ENCODE measurements at regions not wholly inside any gene's neighbourhood (a gene's known extent, or its start where the extent isn't known, plus 50 kb on each side); places are given as distances from the start of the nearest gene placed in this dataset.

- DNase-seq (no peak), ATAC-seq (no peak)
- no peaks in the 10 kb centered on the region for H3K36me3 ChIP-seq
- no peak for TF ChIP-seq POLR2A (IDR thresholded peaks at IDR 0.05)
- TF ChIP-seq CTCF (IDR thresholded peaks at IDR 0.05 in 4 of 5, conservative IDR thresholded peaks at IDR 0.05 in 1 of 5): no peak
- in situ Hi-C loops (cut with MboI; ENCODE audit: low sequenced_read_pairs in 4 of 4): no loop called here
- no peaks in the 10 kb centered on the region for H3K4me1 ChIP-seq
- H3K9me3 ChIP-seq: no peaks in the 10 kb centered on the region
- intact Hi-C loops (cut with DNase I; ENCODE audit: low total_unique reads): no loop called here
- H3K27me3 ChIP-seq: peaks cover 0 to 3% (median 2%) of the 10 kb centered on the region in 3 donors
- no peak overlapping the region for H3K4me3 ChIP-seq
- H3K27ac ChIP-seq: no peak overlapping the region
Measured at GRCh38 chr9:126125992-126126409, 200.6 kb upstream of the MVB12B start.

GRCh38 chr9:126126807-126127206 lies 199.8 kb upstream of the MVB12B start:
- no peak for TF ChIP-seq CTCF (IDR thresholded peaks at IDR 0.05 in 4 of 5, conservative IDR thresholded peaks at IDR 0.05 in 1 of 5)
- TF ChIP-seq POLR2A (IDR thresholded peaks at IDR 0.05): no peak
- no peaks in the 10 kb centered on the region for H3K36me3 ChIP-seq
- ATAC-seq (no peak), DNase-seq (no peak)
- in situ Hi-C loops (cut with MboI; ENCODE audit: low sequenced_read_pairs in 4 of 4): no loop called here
- no peak overlapping the region for H3K27ac ChIP-seq
- no peak overlapping the region for H3K4me3 ChIP-seq
- intact Hi-C loops (cut with DNase I; ENCODE audit: low total_unique reads): no loop called here
- no peaks in the 10 kb centered on the region for H3K9me3 ChIP-seq
- H3K4me1 ChIP-seq: no peaks in the 10 kb centered on the region
- H3K27me3 ChIP-seq: peaks cover 0 to 3% (median 2%) of the 10 kb centered on the region in 3 donors

- peaks cover 0 to 3% (median 2%) of the 10 kb centered on the region in 3 donors for H3K27me3 ChIP-seq
- intact Hi-C loops (cut with DNase I; ENCODE audit: low total_unique reads): no loop called here
- H3K27ac ChIP-seq: no peak overlapping the region
- in situ Hi-C loops (cut with MboI; ENCODE audit: low sequenced_read_pairs in 4 of 4): no loop called here
- no peak for TF ChIP-seq POLR2A (IDR thresholded peaks at IDR 0.05)
- no peaks in the 10 kb centered on the region for H3K9me3 ChIP-seq
- ATAC-seq (no peak), DNase-seq (no peak)
- no peaks in the 10 kb centered on the region for H3K4me1 ChIP-seq
- no peak overlapping the region for H3K4me3 ChIP-seq
- no peaks in the 10 kb centered on the region for H3K36me3 ChIP-seq
Measured at GRCh38 chr9:126127591-126127990, 199.0 kb upstream of the MVB12B start.

- Histone ChIP-seq H3K27me3 (peaks cover 0 to 3% (median 2%) of the 10 kb centered on the region in 3 donors), H3K36me3 (no peaks in the 10 kb centered on the region), H3K9me3 (no peaks in the 10 kb centered on the region), H3K27ac (no peak overlapping the region), H3K4me1 (no peaks in the 10 kb centered on the region), H3K4me3 (no peak overlapping the region)
- no peak for DNase-seq
- ATAC-seq: no peak
- intact Hi-C loops (cut with DNase I; ENCODE audit: low total_unique reads) (no loop called here), in situ Hi-C loops (cut with MboI; ENCODE audit: low sequenced_read_pairs in 4 of 4) (no loop called here)
- TF ChIP-seq CTCF (IDR thresholded peaks at IDR 0.05 in 4 of 5, conservative IDR thresholded peaks at IDR 0.05 in 1 of 5) (no peak), POLR2A (IDR thresholded peaks at IDR 0.05) (no peak)
Measured at GRCh38 chr9:126128494-126129142, 198.0 kb upstream of the MVB12B start.

- intact Hi-C loops (cut with DNase I; ENCODE audit: low total_unique reads): no loop called here
- Histone ChIP-seq H3K4me3 (no peak overlapping the region), H3K9me3 (no peaks in the 10 kb centered on the region)
Measured at GRCh38 chr9:126131066-126132010, 195.3 kb upstream of the MVB12B start.

More at GRCh38 chr9:126131066-126132010, 195.3 kb upstream of the MVB12B start:
- TF ChIP-seq CTCF (IDR thresholded peaks at IDR 0.05 in 4 of 5, conservative IDR thresholded peaks at IDR 0.05 in 1 of 5) (no peak), POLR2A (IDR thresholded peaks at IDR 0.05) (no peak)
- H3K4me1 ChIP-seq: no peaks in the 10 kb centered on the region
- H3K27me3 ChIP-seq: peaks cover 0 to 3% (median 0%) of the 10 kb centered on the region in 3 donors
- no peak for ATAC-seq
- DNase-seq: no peak
- no peaks in the 10 kb centered on the region for H3K36me3 ChIP-seq
- no peak overlapping the region for H3K27ac ChIP-seq
- in situ Hi-C loops (cut with MboI; ENCODE audit: low sequenced_read_pairs in 4 of 4): no loop called here

Measured in gastrocnemius medialis (tissue), 4 donors.